ENCODE measurements at regions not wholly inside any gene's neighbourhood (a gene's known extent, or its start where the extent isn't known, plus 50 kb on each side); places are given as distances from the start of the nearest gene placed in this dataset.

GRCh38 chr5:68371607-68372006, 156.1 kb downstream of the PIK3R1 start:
- no peaks in the 10 kb centered on the region for H3K27me3 Mint-ChIP-seq

GRCh38 chr5:68372161-68372560, 156.6 kb downstream of the PIK3R1 start:
- no peak overlapping the region for H3K4me3 Mint-ChIP-seq
- Histone ChIP-seq H3K4me1 (ENCODE audit: insufficient read depth, low read length) (peaks cover 18% of the 10 kb centered on the region), H3K36me3 (ENCODE audit: insufficient read depth, low read length) (no peaks in the 10 kb centered on the region), H3K9me3 (ENCODE audit: control insufficient read depth in 1 of 2, low read length in 2 of 2) (no peaks in the 10 kb centered on the region), H3K27ac (ENCODE audit: low read depth, low read length) (no peak overlapping the region), H3K4me3 (ENCODE audit: low read length in 2 of 2) (no peak overlapping the region), H3K27me3 (ENCODE audit: insufficient read depth, low read length) (no peaks in the 10 kb centered on the region)
- POLR2A ChIA-PET (ENCODE audit: partially characterized antibody): no interaction called here
- intact Hi-C loops (cut with micrococcal nuclease): no loop called here
- CTCF ChIA-PET (ENCODE audit: partially characterized antibody): no interaction called here
- H3K27me3 Mint-ChIP-seq: no peaks in the 10 kb centered on the region
- no peaks in the 10 kb centered on the region for H3K36me3 Mint-ChIP-seq
- no peak overlapping the region for H3K27ac Mint-ChIP-seq
- no peak for DNase-seq
- peaks cover 12 to 35% (median 27%) of the 10 kb centered on the region in 4 donors for H3K4me1 Mint-ChIP-seq
- peaks cover 0 to 4% (median 0%) of the 10 kb centered on the region in 8 donors for H3K9me3 Mint-ChIP-seq

More at GRCh38 chr5:68371607-68372006, 156.1 kb downstream of the PIK3R1 start:
- POLR2A ChIA-PET (ENCODE audit: partially characterized antibody): interaction anchor here (0.7 kb wide), 1 partner anchor 9 kb away, joined by 3 read pairs; no protein-coding TSS in a partner anchor
- H3K27ac Mint-ChIP-seq: no peak overlapping the region
- Histone ChIP-seq H3K4me1 (ENCODE audit: insufficient read depth, low read length) (peaks cover 18% of the 10 kb centered on the region), H3K9me3 (ENCODE audit: control insufficient read depth in 1 of 2, low read length in 2 of 2) (no peaks in the 10 kb centered on the region), H3K27me3 (ENCODE audit: insufficient read depth, low read length) (no peaks in the 10 kb centered on the region), H3K36me3 (ENCODE audit: insufficient read depth, low read length) (no peaks in the 10 kb centered on the region), H3K27ac (ENCODE audit: low read depth, low read length) (no peak overlapping the region), H3K4me3 (ENCODE audit: low read length in 2 of 2) (no peak overlapping the region)
- DNase-seq: no peak
- H3K9me3 Mint-ChIP-seq: peaks cover 0 to 4% (median 0%) of the 10 kb centered on the region in 8 donors
- H3K36me3 Mint-ChIP-seq: no peaks in the 10 kb centered on the region
- intact Hi-C loops (cut with micrococcal nuclease): no loop called here
- H3K4me1 Mint-ChIP-seq: peaks cover 12 to 35% (median 25%) of the 10 kb centered on the region in 4 donors
- CTCF ChIA-PET (ENCODE audit: partially characterized antibody): interaction anchor here (1.3 kb wide), 1 partner anchor 69 kb away, joined by 4 read pairs; no protein-coding TSS in a partner anchor
- no peak overlapping the region for H3K4me3 Mint-ChIP-seq

DNA sequence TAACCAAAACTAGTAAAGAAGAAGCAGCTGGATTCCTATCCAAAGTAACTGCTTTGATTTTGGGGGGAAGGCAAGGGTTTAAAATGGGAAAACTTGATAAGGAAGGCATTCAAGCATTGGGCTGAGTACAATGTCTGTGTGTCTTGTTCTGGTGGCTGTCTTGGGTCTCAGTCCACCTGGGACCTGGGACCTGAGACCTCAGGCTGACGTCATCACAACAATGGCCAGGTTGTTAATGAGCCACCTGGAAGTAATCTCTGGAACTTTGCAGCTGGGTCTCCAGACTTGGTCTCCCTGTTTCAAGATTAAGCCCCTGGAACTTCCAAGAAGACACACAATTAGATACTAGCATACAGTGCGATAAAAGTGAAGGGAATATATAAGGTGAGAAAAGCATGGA, 157.5 kb downstream of the PIK3R1 start:
- ChIA-PET POLR2A (ENCODE audit: partially characterized antibody) (no interaction called here), CTCF (ENCODE audit: partially characterized antibody) (no interaction called here)
- H3K36me3 ChIP-seq (ENCODE audit: insufficient read depth, low read length): no peaks in the 10 kb centered on the region
- no peaks in the 10 kb centered on the region for H3K9me3 ChIP-seq (ENCODE audit: control insufficient read depth in 1 of 2, low read length in 2 of 2)
- no peak for DNase-seq
- H3K27ac ChIP-seq (ENCODE audit: low read depth, low read length): no peak overlapping the region
- intact Hi-C loops (cut with micrococcal nuclease): no loop called here
- peaks cover 25% of the 10 kb centered on the region for H3K4me1 ChIP-seq (ENCODE audit: insufficient read depth, low read length)
- Mint-ChIP-seq H3K4me1 (peaks cover 13 to 40% (median 30%) of the 10 kb centered on the region in 4 donors), H3K9me3 (peaks cover 0 to 4% (median 0%) of the 10 kb centered on the region in 8 donors), H3K36me3 (no peaks in the 10 kb centered on the region), H3K4me3 (no peak overlapping the region), H3K27me3 (no peaks in the 10 kb centered on the region), H3K27ac (no peak overlapping the region)
- H3K27me3 ChIP-seq (ENCODE audit: insufficient read depth, low read length): no peaks in the 10 kb centered on the region
- no peak overlapping the region for H3K4me3 ChIP-seq (ENCODE audit: low read length in 2 of 2)

DNA sequence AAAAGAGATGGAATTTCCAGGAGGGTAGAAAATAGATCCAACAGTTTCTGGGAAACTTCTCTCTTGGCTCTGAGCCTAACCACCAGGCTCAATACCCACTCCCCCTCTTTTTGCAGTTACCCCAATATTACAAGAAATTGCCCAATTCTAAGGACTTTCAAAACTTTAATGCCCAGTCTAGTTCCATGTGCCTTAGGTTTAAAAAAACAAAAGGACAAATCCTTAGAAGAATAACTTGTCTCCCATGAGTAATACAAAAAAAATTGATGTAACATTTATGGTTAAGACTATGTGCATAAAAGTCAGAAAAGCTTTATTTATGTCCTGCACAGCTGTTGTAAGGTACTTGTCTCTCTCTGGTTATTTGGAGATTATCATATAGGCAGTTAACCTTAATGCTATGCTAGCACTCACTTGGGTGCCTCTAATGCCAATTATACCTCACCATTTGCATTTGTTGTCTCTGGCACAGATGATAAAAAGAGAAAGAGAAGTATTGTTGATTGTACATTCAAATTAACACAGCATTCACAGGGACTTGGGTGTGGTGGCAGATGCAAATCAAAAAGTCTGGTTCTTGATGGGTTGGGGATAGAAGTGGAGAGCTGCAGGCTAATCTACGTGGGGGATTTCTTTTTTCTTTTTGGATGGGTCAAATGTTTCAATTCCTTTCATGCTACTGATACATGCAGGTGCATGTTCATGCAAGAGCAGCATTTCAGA, 159.4 kb downstream of the PIK3R1 start:
- H3K9me3 Mint-ChIP-seq: peaks cover 0 to 4% (median 0%) of the 10 kb centered on the region in 8 donors
- intact Hi-C loops (cut with micrococcal nuclease): no loop called here
- POLR2A ChIA-PET (ENCODE audit: partially characterized antibody): interaction anchor here (0.9 kb wide), 1 partner anchor 13 kb away, joined by 3 read pairs; no protein-coding TSS in a partner anchor

DNA sequence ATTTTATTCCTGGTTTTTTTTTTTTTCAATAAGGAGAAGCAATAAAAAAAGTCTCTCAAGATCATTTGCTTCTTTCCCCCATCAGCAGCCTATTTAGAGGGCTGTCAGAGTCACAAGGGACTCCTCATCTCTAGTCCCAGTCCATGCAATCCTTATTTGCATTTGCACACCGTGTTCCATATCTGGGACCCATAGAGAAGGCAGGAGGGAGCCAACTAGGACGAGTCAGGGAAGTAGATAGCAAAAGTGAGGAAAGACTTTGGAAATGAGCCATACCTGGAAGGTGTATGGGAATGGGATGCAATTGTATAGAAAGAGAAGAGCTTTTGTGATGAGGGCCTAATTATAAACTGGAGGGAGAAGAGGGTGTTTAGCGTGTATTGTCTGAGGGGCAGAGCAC, 160.0 kb downstream of the PIK3R1 start:
- intact Hi-C loops (cut with micrococcal nuclease): no loop called here
- peaks cover 30% of the 10 kb centered on the region for H3K4me1 ChIP-seq (ENCODE audit: insufficient read depth, low read length)
- H3K36me3 ChIP-seq (ENCODE audit: insufficient read depth, low read length): no peaks in the 10 kb centered on the region
- no peaks in the 10 kb centered on the region for H3K36me3 Mint-ChIP-seq
- POLR2A ChIA-PET (ENCODE audit: partially characterized antibody): interaction anchor here (0.9 to 1.1 kb wide), 2 partner anchors 12 to 16 kb away, joined by 3 to 4 read pairs; no protein-coding TSS in a partner anchor
- H3K9me3 Mint-ChIP-seq: peaks cover 0 to 4% (median 0%) of the 10 kb centered on the region in 8 donors
- no peak overlapping the region for H3K4me3 ChIP-seq (ENCODE audit: low read length in 2 of 2)
- CTCF ChIA-PET (ENCODE audit: partially characterized antibody): interaction anchor here (0.8 kb wide), 1 partner anchor 82 kb away, joined by 3 read pairs; no protein-coding TSS in a partner anchor
- no peaks in the 10 kb centered on the region for H3K27me3 ChIP-seq (ENCODE audit: insufficient read depth, low read length)
- H3K27ac Mint-ChIP-seq: peak overlapping the region in 1 of 7 donors; percentile 46
- H3K4me3 Mint-ChIP-seq: no peak overlapping the region
- peaks cover 14 to 42% (median 30%) of the 10 kb centered on the region in 4 donors for H3K4me1 Mint-ChIP-seq
- no peak for DNase-seq
- H3K9me3 ChIP-seq (ENCODE audit: control insufficient read depth in 1 of 2, low read length in 2 of 2): no peaks in the 10 kb centered on the region
- no peak overlapping the region for H3K27ac ChIP-seq (ENCODE audit: low read depth, low read length)
- H3K27me3 Mint-ChIP-seq: no peaks in the 10 kb centered on the region

More for the DNA sequence above, 159.4 kb downstream of the PIK3R1 start:
- Mint-ChIP-seq H3K36me3 (no peaks in the 10 kb centered on the region), H3K4me3 (no peak overlapping the region), H3K27ac (no peak overlapping the region), H3K27me3 (no peaks in the 10 kb centered on the region), H3K4me1 (peaks cover 10 to 42% (median 30%) of the 10 kb centered on the region in 4 donors)
- no peak overlapping the region for H3K4me3 ChIP-seq (ENCODE audit: low read length in 2 of 2)
- DNase-seq: no peak
- H3K36me3 ChIP-seq (ENCODE audit: insufficient read depth, low read length): no peaks in the 10 kb centered on the region
- no peak overlapping the region for H3K27ac ChIP-seq (ENCODE audit: low read depth, low read length)
- no peaks in the 10 kb centered on the region for H3K9me3 ChIP-seq (ENCODE audit: control insufficient read depth in 1 of 2, low read length in 2 of 2)
- CTCF ChIA-PET (ENCODE audit: partially characterized antibody): no interaction called here
- H3K27me3 ChIP-seq (ENCODE audit: insufficient read depth, low read length): no peaks in the 10 kb centered on the region
- peaks cover 29% of the 10 kb centered on the region for H3K4me1 ChIP-seq (ENCODE audit: insufficient read depth, low read length)

DNA sequence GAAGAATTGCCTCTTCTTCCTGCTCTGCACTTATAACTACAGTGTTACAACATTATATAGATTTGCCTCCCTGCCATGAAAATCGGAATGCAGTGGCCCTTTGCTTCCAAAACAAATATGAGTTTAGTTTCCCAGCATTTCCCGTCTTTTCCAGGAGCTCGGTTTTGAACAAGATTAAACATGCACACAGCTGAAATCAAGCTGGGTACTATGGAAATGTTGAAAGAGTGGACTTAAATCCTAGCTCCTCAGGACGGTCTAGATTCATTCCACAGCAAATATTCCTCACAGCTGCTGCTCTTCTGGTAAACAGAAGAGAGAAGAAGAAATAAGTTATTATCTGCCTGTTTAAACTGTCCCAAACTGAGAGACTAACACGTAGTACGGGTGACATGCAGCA, 161.4 kb downstream of the PIK3R1 start:
- Mint-ChIP-seq H3K27ac (peak overlapping the region in 1 of 7 donors; percentile 9), H3K27me3 (no peaks in the 10 kb centered on the region), H3K4me1 (peaks cover 22 to 51% (median 40%) of the 10 kb centered on the region in 4 donors), H3K9me3 (peaks cover 0 to 4% (median 0%) of the 10 kb centered on the region in 8 donors), H3K4me3 (no peak overlapping the region), H3K36me3 (no peaks in the 10 kb centered on the region)
- Histone ChIP-seq H3K27ac (ENCODE audit: low read depth, low read length) (no peak overlapping the region), H3K4me1 (ENCODE audit: insufficient read depth, low read length) (peaks cover 44% of the 10 kb centered on the region), H3K27me3 (ENCODE audit: insufficient read depth, low read length) (no peaks in the 10 kb centered on the region), H3K9me3 (ENCODE audit: control insufficient read depth in 1 of 2, low read length in 2 of 2) (no peaks in the 10 kb centered on the region), H3K4me3 (ENCODE audit: low read length in 2 of 2) (no peak overlapping the region), H3K36me3 (ENCODE audit: insufficient read depth, low read length) (no peaks in the 10 kb centered on the region)
- ChIA-PET POLR2A (ENCODE audit: partially characterized antibody) (interaction anchor here (1.5 kb wide), 1 partner anchor 97 kb away, joined by 3 read pairs; no protein-coding TSS in a partner anchor), CTCF (ENCODE audit: partially characterized antibody) (interaction anchor here (1.6 kb wide), 1 partner anchor 90 kb away, joined by 5 read pairs; no protein-coding TSS in a partner anchor)
- no peak for DNase-seq
- intact Hi-C loops (cut with micrococcal nuclease): no loop called here

GRCh38 chr5:68377733-68378132, 162.2 kb downstream of the PIK3R1 start:
- no peak for DNase-seq
- no peaks in the 10 kb centered on the region for H3K36me3 Mint-ChIP-seq
- intact Hi-C loops (cut with micrococcal nuclease): no loop called here
- peaks cover 30 to 59% (median 47%) of the 10 kb centered on the region in 4 donors for H3K4me1 Mint-ChIP-seq
- H3K27me3 ChIP-seq (ENCODE audit: insufficient read depth, low read length): no peaks in the 10 kb centered on the region
- H3K36me3 ChIP-seq (ENCODE audit: insufficient read depth, low read length): no peaks in the 10 kb centered on the region
- H3K4me1 ChIP-seq (ENCODE audit: insufficient read depth, low read length): peaks cover 52% of the 10 kb centered on the region
- H3K27ac Mint-ChIP-seq: peak overlapping the region in 4 of 7 donors; percentile 29 to 84 (median 61)
- peak overlapping the region in 7 of 8 donors; percentile 40 to 71 (median 46) for H3K4me3 Mint-ChIP-seq
- H3K9me3 Mint-ChIP-seq: peaks cover 0 to 4% (median 0%) of the 10 kb centered on the region in 8 donors
- POLR2A ChIA-PET (ENCODE audit: partially characterized antibody): interaction anchor here (1.5 to 2.0 kb wide), 3 partner anchors 47 to 97 kb away, joined by 3 to 8 read pairs (median 4); no protein-coding TSS in a partner anchor
- no peak overlapping the region for H3K4me3 ChIP-seq (ENCODE audit: low read length in 2 of 2)
- no peaks in the 10 kb centered on the region for H3K27me3 Mint-ChIP-seq
- H3K27ac ChIP-seq (ENCODE audit: low read depth, low read length): no peak overlapping the region
- CTCF ChIA-PET (ENCODE audit: partially characterized antibody): interaction anchor here (1.5 to 2.8 kb wide), 4 partner anchors 8 to 91 kb away, joined by 5 to 13 read pairs (median 6); no protein-coding TSS in a partner anchor
- no peaks in the 10 kb centered on the region for H3K9me3 ChIP-seq (ENCODE audit: control insufficient read depth in 1 of 2, low read length in 2 of 2)

All from CD4-positive, alpha-beta memory T cell (primary cell).